Body of pancreas (tissue), 4 donors: ENCODE measurements at regions not wholly inside any gene's neighbourhood (a gene's known extent, or its start where the extent isn't known, plus 50 kb on each side); places are given as distances from the start of the nearest gene placed in this dataset.

Experiments
- ATAC-seq: fragments of 150-250 bp; one replicate; pipeline ENCODE4 v1.9.1; 2016
- DNase-seq, 4 donors: peaks; one replicate each; pipeline ENCODE4 v3.0.0-alpha.2; 2019
- H3K27ac ChIP-seq, 4 donors: fragments of 200-600 bp; sonication (generic); 1 replicate in 3 of 4; 2 replicates in 1 of 4; pipeline versions ENCODE4 v1.5.1 to v1.6.1; 2016 to 2019; ENCODE audit warnings: mild to moderate bottlenecking in 1 of 4, mixed read lengths in 1 of 4, moderate library complexity in 1 of 4
- H3K27me3 ChIP-seq, 2 donors: fragments of 200-600 bp; sonication (generic); one replicate each; pipeline ENCODE4 v1.6.0; 2016; ENCODE audit warnings: mild to moderate bottlenecking in 1 of 2
- H3K36me3 ChIP-seq, 2 donors: fragments of 200-600 bp; sonication (generic); replicated peaks in 1 of 2; 2 replicates each; pipeline ENCODE4 v1.5.1; 2016; ENCODE audit warnings: low read depth in 2 of 2; ENCODE audit not compliant: insufficient read depth in 1 of 2
- H3K4me1 ChIP-seq: fragments of 200-600 bp; sonication (generic); one replicate; pipeline ENCODE4 v1.6.0; 2016
- H3K4me3 ChIP-seq, 2 donors: fragments of 200-600 bp; sonication (generic); 1 replicate in 1 of 2; 2 replicates in 1 of 2; pipeline ENCODE4 v1.5.1; 2016 to 2019
- H3K9me3 ChIP-seq, 3 donors: fragments of 200-600 bp; sonication (generic); 1 replicate in 2 of 3; 2 replicates in 1 of 3; pipeline ENCODE4 v1.5.1; 2016
- CTCF ChIP-seq, 7 experiments: fragments of 450-650 bp in 4 of 7; fragments of 200-600 bp in 3 of 7; sonication (generic) in 3 of 7; IDR thresholded peaks; one replicate each; pipeline ENCODE4 v1.5.1; 2016 to 2019; ENCODE audit warnings: antibody characterized with exemption in 7 of 7
- POLR2A ChIP-seq, 3 donors: fragments of 450-650 bp; IDR thresholded peaks; one replicate each; pipeline ENCODE4 v1.6.1; 2016; ENCODE audit warnings: antibody characterized with exemption in 3 of 3, mild to moderate bottlenecking in 2 of 3
- WGBS, 2 donors: methylation state at CpG; one replicate each; pipeline ENCODE4 v1.1.5; 2017; 5-methylcytosine and 5-hydroxymethylcytosine counted together
- intact Hi-C: fragments of 100-400 bp; cut with DNase I; formaldehyde crosslinking; loops from one replicate; pipeline ENCODE4 v1.15.1; 2023

GRCh38 chr5:81855591-81855990 lies 104.7 kb upstream of the SSBP2 start:
- Histone ChIP-seq H3K4me3 (no peak overlapping the region), H3K4me1 (peaks cover 41% of the 10 kb centered on the region), H3K36me3 (no peaks in the 10 kb centered on the region), H3K9me3 (no peaks in the 10 kb centered on the region), H3K27me3 (no peaks in the 10 kb centered on the region), H3K27ac (no peak overlapping the region)
- 27 to 40% methylated on average over 2 of the region's 2 CpGs for WGBS, 2 donors
- no peak for TF ChIP-seq POLR2A (IDR thresholded peaks at IDR 0.05)
- TF ChIP-seq CTCF (IDR thresholded peaks at IDR 0.05): no peak
- ATAC-seq (no peak), DNase-seq (no peak)
- intact Hi-C loops: no loop called here

- intact Hi-C loops: loop anchor here (5.0 kb wide), 1 partner anchor 103 kb away; the partner anchor contains the start of gene SSBP2
- DNase-seq (no peak), ATAC-seq (no peak)
- no peak overlapping the region for H3K4me3 ChIP-seq
- H3K27me3 ChIP-seq: no peaks in the 10 kb centered on the region
- no peaks in the 10 kb centered on the region for H3K36me3 ChIP-seq
- peaks cover 48% of the 10 kb centered on the region for H3K4me1 ChIP-seq
- no peak for TF ChIP-seq POLR2A (IDR thresholded peaks at IDR 0.05)
- TF ChIP-seq CTCF (IDR thresholded peaks at IDR 0.05): no peak
- no peaks in the 10 kb centered on the region for H3K9me3 ChIP-seq
- H3K27ac ChIP-seq: no peak overlapping the region
- 39 to 40% methylated on average over 3 of the region's 3 CpGs for WGBS, 2 donors
These were observed 104.0 kb upstream of the SSBP2 start for GRCh38 chr5:81854915-81855314.

GRCh38 chr5:81854485-81854884 lies 103.6 kb upstream of the SSBP2 start:
- intact Hi-C loops: loop anchor here (5.0 kb wide), 1 partner anchor 102 kb away; the partner anchor contains the start of gene SSBP2
- peak in 1 of 7 experiments; percentile 18 for TF ChIP-seq CTCF (IDR thresholded peaks at IDR 0.05)
- TF ChIP-seq POLR2A (IDR thresholded peaks at IDR 0.05): no peak
- Histone ChIP-seq H3K4me1 (peaks cover 52% of the 10 kb centered on the region), H3K4me3 (no peak overlapping the region), H3K36me3 (no peaks in the 10 kb centered on the region), H3K27ac (no peak overlapping the region), H3K9me3 (no peaks in the 10 kb centered on the region), H3K27me3 (no peaks in the 10 kb centered on the region)
- ATAC-seq (no peak), DNase-seq (no peak)

GRCh38 chr5:81853030-81853357 lies 102.1 kb upstream of the SSBP2 start:
- ATAC-seq: no peak
- no peaks in the 10 kb centered on the region for H3K36me3 ChIP-seq
- no peaks in the 10 kb centered on the region for H3K9me3 ChIP-seq
- H3K27ac ChIP-seq: peak overlapping the region; percentile 82 to 96 (median 94)
- no peak overlapping the region for H3K4me3 ChIP-seq
- H3K27me3 ChIP-seq: no peaks in the 10 kb centered on the region
- H3K4me1 ChIP-seq: peaks cover 65% of the 10 kb centered on the region
- intact Hi-C loops: loop anchor here (5.0 kb wide), 1 partner anchor 101 kb away; the partner anchor contains the start of gene SSBP2
- DNase-seq: no peak
- WGBS, 2 donors: 47 to 52% methylated on average over 6 of the region's 6 CpGs
- TF ChIP-seq POLR2A (IDR thresholded peaks at IDR 0.05): no peak
- no peak for TF ChIP-seq CTCF (IDR thresholded peaks at IDR 0.05)

- peaks cover 65% of the 10 kb centered on the region for H3K4me1 ChIP-seq
- H3K36me3 ChIP-seq: no peaks in the 10 kb centered on the region
- no peak for ATAC-seq
- no peaks in the 10 kb centered on the region for H3K27me3 ChIP-seq
- H3K4me3 ChIP-seq: peak overlapping the region; percentile 12 to 23
- TF ChIP-seq POLR2A (IDR thresholded peaks at IDR 0.05) (no peak), CTCF (IDR thresholded peaks at IDR 0.05) (no peak)
- intact Hi-C loops: loop anchor here (5.0 kb wide), 1 partner anchor 100 kb away; the partner anchor contains the start of gene SSBP2
- 3 to 7% methylated on average over 12 to 25 of the region's 26 CpGs for WGBS, 2 donors
- peak; percentile 16 to 37 (median 28) for DNase-seq
- H3K9me3 ChIP-seq: no peaks in the 10 kb centered on the region
- peak overlapping the region; percentile 82 to 96 (median 94) for H3K27ac ChIP-seq
These were observed 101.6 kb upstream of the SSBP2 start for GRCh38 chr5:81852291-81853029.
